ENCODE measurements at regions not wholly inside any gene's neighbourhood (a gene's known extent, or its start where the extent isn't known, plus 50 kb on each side); places are given as distances from the start of the nearest gene placed in this dataset.

DNA sequence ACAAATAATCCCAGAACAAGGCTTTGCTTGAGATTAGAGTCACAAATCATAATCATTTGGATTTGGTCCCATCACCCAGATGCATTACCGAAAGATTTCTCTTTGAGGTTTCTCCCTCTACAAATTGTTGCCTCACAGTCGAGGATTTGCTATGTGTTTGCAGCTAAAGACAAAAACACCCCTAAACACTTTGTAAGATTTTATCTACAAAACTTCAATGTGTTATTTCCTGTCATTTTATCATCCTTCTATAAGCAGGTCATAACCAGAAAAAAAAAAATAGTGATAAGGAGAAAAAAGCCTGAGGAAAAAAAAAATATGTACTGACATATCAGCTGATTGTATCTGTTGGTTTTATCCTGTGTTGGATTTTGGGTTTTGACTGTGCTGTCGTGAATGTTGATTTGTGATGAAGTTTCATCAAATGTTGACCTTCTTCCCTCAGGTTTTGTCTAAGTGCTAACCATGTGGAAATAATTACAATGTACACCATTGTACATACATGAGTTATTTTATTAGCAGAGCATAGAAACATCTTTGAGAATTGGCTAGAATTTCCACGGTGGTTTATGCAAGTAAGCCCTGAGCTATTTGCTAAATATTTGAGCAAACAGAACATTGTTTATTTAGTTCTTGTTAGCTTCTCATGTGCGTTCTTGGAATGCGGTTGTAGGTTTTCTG lies 274.4 kb downstream of the NEBL start:
- H3K36me3 Mint-ChIP-seq (ENCODE audit: insufficient read depth in 2 of 2), result no peaks in the 10 kb centered on the region
- DNase-seq, result no peak
- no peak overlapping the region for H3K27ac Mint-ChIP-seq
- H3K4me3 Mint-ChIP-seq, result no peak overlapping the region
- ATAC-seq (replicated peaks in 1 of 2), result no peak
- peaks cover 0 to 3% of the 10 kb centered on the region in 2 donors for H3K9me3 Mint-ChIP-seq
- H3K4me1 Mint-ChIP-seq (ENCODE audit: low read depth), result no peaks in the 10 kb centered on the region
- H3K27me3 Mint-ChIP-seq (ENCODE audit: low read depth), result no peaks in the 10 kb centered on the region

DNA sequence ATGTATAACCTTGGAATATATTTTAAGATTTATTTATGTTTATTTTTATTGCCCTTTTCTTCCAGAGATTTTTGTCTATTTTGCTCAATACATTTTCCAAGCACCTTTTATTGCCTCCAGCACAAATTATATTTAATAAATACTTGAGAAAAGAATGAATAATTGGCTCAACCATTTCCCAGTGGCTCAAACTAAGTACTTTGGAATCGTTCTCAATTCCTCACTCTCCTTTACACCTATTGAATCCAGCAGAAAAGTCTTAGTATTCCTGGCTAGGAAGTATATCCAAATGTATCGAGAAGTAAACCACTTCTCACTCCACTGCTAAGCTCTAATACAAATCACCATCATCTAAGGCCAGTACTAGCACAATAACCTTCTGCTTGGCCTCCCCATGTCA lies 276.1 kb downstream of the NEBL start:
- Mint-ChIP-seq H3K4me3 (no peak overlapping the region), H3K27ac (no peak overlapping the region), H3K27me3 (ENCODE audit: low read depth) (no peaks in the 10 kb centered on the region), H3K9me3 (peaks cover 2 to 3% of the 10 kb centered on the region in 2 donors), H3K4me1 (ENCODE audit: low read depth) (peaks cover 13% of the 10 kb centered on the region), H3K36me3 (ENCODE audit: insufficient read depth in 2 of 2) (no peaks in the 10 kb centered on the region)
- DNase-seq (no peak), ATAC-seq (replicated peaks in 1 of 2) (no peak)

DNA sequence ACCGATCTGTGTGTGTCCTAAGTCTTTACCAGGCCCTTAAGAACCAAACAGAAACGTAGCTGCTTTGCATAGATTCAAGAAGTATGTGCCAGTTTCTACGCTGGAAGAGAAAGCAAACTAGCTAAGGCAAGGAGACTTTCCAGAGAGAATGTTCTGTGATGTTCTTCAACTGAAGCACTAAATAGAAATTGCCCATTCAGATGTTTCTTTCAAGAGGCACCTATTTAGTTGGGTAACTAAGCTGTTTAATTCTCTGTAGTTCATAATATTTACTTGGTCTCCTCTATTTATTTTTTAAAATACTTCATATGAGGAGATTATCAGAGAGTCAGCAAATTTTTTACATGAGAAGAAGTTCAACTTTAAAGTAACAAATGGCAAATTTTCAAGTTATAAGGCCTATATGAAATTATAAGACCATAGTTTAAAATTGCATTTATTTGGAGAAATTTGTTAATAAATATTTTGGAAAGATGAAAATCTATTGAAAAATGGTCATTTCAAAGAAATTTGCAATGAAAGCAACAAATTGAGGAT lies 279.0 kb downstream of the NEBL start:
- H3K27me3 Mint-ChIP-seq (ENCODE audit: low read depth), result no peaks in the 10 kb centered on the region
- no peak for ATAC-seq (replicated peaks in 1 of 2)
- H3K27ac Mint-ChIP-seq, result no peak overlapping the region
- no peaks in the 10 kb centered on the region for H3K36me3 Mint-ChIP-seq (ENCODE audit: insufficient read depth in 2 of 2)
- no peak for DNase-seq
- peaks cover 2 to 3% of the 10 kb centered on the region in 2 donors for H3K9me3 Mint-ChIP-seq
- peaks cover 13% of the 10 kb centered on the region for H3K4me1 Mint-ChIP-seq (ENCODE audit: low read depth)
- H3K4me3 Mint-ChIP-seq, result no peak overlapping the region

DNA sequence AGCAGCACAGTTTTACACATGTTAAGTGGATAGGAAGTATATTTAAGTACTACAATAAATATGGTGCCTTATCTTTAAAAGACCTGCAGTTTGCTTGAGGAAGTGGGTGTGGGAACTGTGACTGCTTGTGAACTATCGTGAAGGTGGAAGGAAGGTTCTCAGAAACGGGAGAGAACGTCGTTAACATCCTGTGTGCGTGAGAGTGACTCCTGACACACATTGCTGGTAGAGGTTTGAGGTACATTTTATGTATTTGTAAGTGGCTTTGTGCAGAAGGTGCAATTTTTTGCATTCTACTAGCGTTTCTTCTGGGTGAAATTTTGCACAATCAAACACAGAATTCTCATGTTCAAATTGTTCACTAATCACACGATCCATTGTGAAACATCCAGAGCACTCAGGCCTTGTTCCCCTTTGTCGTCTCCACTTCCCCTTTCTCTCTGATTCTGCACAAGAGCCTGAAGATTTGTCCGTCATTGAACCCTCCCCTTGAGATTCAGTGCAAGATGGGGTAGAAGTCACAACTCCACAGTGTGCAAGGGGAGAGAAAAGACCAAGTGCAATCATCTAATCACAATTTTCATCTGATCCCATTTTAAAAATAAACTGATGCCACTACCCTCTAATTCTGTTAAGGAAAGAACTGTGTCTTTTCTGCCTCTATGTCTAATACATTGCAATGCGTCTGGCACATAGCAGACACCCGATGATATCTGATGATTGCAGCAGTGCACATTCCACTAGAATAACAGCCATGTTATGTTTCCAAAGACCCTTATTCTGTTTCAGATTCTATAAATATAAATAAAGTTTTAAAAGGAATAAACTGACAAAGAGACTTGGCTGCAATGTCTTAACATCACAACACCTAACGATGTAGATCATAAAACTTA lies 279.9 kb downstream of the NEBL start:
- H3K27ac Mint-ChIP-seq, result no peak overlapping the region
- H3K36me3 Mint-ChIP-seq (ENCODE audit: insufficient read depth in 2 of 2), result no peaks in the 10 kb centered on the region
- DNase-seq, result no peak
- peaks cover 13% of the 10 kb centered on the region for H3K4me1 Mint-ChIP-seq (ENCODE audit: low read depth)
- H3K9me3 Mint-ChIP-seq, result peaks cover 2 to 3% of the 10 kb centered on the region in 2 donors
- H3K4me3 Mint-ChIP-seq, result peak overlapping the region in 1 of 2 donors; percentile 7
- ATAC-seq (replicated peaks in 1 of 2), result peak; percentile 21 to 36
- H3K27me3 Mint-ChIP-seq (ENCODE audit: low read depth), result no peaks in the 10 kb centered on the region

DNA sequence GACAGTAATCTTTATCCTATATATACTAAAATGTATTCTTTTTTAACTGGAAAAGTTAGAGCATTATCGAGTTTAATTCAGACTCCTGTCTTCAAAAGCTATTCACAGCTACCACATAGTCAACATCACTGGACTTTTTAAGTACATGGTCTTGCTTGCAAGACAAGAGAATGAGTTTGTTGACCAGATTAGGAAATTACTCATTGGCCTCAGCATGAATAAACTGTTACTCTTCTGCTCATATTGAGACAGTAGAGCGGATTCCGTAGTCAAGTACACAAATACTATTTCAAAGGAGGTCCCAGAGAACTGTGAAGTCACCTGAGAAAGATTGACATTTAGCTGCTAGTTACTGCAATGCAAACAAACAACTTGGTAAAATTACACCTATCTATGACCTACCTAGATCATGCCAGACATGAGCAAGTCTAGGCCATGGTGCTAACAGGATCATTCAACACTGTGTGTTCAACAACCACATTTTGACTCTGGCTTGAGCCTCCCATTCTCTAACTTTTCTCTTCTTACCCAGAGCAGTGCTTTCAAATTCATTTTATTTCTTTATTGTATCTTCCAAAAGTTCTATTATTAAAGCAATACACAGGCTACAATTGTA lies 280.9 kb downstream of the NEBL start:
- Mint-ChIP-seq H3K27me3 (ENCODE audit: low read depth) (no peaks in the 10 kb centered on the region), H3K9me3 (peaks cover 2 to 3% of the 10 kb centered on the region in 2 donors), H3K4me1 (ENCODE audit: low read depth) (peaks cover 13% of the 10 kb centered on the region), H3K27ac (no peak overlapping the region), H3K4me3 (no peak overlapping the region), H3K36me3 (ENCODE audit: insufficient read depth in 2 of 2) (no peaks in the 10 kb centered on the region)
- no peak for DNase-seq
- ATAC-seq (replicated peaks in 1 of 2), result peak in 1 of 2 donors; percentile 30

DNA sequence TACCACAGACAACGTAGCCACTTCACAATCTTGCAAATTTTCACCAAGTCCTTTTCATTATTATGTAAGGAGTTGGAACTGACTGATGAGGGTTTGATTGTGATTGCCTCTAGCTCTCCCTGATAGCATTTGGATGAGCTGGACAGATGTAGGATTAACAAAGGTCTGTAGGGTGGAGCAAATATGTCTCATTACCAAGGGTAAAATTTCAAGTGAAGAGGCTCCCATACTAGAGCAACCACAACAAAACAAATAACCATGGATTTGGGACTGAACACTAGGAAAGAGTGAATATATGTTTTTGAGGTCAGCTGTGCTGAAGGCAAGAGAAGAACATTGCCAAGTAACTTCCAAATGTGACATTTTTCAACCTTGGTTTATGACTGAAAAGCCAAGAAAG lies 281.7 kb downstream of the NEBL start:
- Mint-ChIP-seq H3K4me3 (no peak overlapping the region), H3K27me3 (ENCODE audit: low read depth) (no peaks in the 10 kb centered on the region), H3K4me1 (ENCODE audit: low read depth) (peaks cover 13% of the 10 kb centered on the region), H3K9me3 (peaks cover 2 to 3% of the 10 kb centered on the region in 2 donors), H3K36me3 (ENCODE audit: insufficient read depth in 2 of 2) (no peaks in the 10 kb centered on the region), H3K27ac (no peak overlapping the region)
- DNase-seq, result no peak
- ATAC-seq (replicated peaks in 1 of 2), result no peak

DNA sequence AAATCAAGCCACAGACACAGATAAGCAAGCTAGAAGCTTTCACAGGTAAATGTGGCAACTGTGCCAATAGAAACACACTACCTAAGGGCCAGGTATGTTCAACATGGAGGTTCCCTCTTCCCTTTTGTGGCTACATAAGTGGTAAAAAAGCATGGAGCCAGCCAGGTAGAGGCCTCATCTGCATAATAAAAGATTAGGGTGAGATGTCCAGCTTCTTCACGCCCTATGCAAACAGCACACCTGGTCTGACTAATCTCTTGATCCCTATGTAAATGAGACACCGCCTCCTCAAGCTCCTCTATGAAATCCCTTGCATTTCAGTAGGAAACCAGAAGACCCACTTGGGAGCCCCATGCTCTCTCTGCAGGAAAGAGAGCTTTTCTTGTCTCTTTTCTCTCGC lies 282.2 kb downstream of the NEBL start:
- ATAC-seq (replicated peaks in 1 of 2) (no peak), DNase-seq (no peak)
- no peak overlapping the region for H3K27ac Mint-ChIP-seq
- H3K4me1 Mint-ChIP-seq (ENCODE audit: low read depth), result peaks cover 13% of the 10 kb centered on the region
- H3K36me3 Mint-ChIP-seq (ENCODE audit: insufficient read depth in 2 of 2), result no peaks in the 10 kb centered on the region
- no peaks in the 10 kb centered on the region for H3K27me3 Mint-ChIP-seq (ENCODE audit: low read depth)
- H3K4me3 Mint-ChIP-seq, result no peak overlapping the region
- peaks cover 2 to 3% of the 10 kb centered on the region in 2 donors for H3K9me3 Mint-ChIP-seq

DNA sequence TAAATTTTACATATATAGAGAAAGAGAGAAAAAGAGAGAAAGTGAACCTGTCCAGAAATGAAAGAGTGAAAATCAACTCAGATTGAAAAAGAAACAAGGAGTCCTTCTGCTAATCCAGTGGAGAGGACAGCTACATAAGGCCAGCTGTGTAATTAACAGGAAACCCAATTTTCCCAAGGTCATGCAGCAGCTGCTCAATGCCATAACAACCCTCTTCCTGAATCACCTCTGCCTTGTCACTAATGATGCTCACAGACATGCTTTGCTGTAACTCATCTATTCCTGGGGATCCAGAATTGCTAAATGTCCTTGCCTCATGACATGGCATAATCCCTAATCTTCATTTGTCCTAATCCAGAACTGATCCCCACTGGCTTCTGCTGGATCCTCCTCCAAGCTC lies 288.6 kb downstream of the NEBL start:
- DNase-seq (no peak), ATAC-seq (replicated peaks in 1 of 2) (no peak)
- Mint-ChIP-seq H3K27me3 (ENCODE audit: low read depth) (no peaks in the 10 kb centered on the region), H3K4me3 (no peak overlapping the region), H3K4me1 (ENCODE audit: low read depth) (no peaks in the 10 kb centered on the region), H3K9me3 (peaks cover 0 to 1% of the 10 kb centered on the region in 2 donors), H3K27ac (no peak overlapping the region), H3K36me3 (ENCODE audit: insufficient read depth in 2 of 2) (no peaks in the 10 kb centered on the region)

DNA sequence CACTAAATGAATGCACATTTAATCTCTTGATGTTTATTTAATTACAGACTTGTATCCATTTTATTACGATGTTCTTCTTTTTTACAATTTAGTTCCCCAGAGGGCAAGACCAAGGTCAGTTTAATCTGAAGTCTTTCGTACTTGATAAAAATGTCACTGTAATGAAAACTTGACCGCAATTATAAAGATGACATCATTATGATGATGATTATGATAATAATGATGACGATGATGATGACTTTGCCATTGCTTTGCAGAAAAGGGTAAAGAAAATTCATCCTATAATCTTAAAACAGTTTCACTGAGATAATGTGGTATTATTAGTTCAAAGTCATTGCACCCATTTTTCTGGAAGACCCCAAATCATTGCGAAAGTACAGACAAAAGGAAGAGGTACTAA lies 290.1 kb downstream of the NEBL start:
- Mint-ChIP-seq H3K4me3 (no peak overlapping the region), H3K27me3 (ENCODE audit: low read depth) (no peaks in the 10 kb centered on the region), H3K27ac (no peak overlapping the region), H3K4me1 (ENCODE audit: low read depth) (no peaks in the 10 kb centered on the region), H3K36me3 (ENCODE audit: insufficient read depth in 2 of 2) (no peaks in the 10 kb centered on the region), H3K9me3 (peaks cover 0 to 4% of the 10 kb centered on the region in 2 donors)
- DNase-seq (no peak), ATAC-seq (replicated peaks in 1 of 2) (no peak)

DNA sequence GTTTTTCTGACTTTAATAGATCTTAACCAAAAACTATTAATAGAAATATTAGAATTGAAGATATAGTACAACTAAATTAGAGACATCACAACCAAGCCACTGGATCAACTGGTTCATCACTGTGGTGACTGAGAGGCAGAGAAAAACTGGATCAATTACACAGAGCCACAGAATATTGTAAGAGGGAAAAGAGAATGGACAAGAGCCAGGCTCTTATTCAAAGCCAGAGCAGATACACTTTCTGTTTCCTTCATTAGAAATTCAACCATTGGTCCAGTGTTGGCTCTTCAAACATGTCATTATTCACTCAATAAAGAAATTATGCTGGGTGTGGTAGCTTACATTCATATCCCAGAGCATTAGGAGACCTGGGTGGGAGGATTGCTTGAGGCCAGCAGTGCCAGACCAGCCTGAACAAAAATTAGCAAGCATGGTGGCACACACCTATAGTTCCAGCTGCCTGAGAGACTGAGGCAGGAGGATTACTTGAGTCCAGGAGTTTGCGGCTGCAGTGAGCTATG lies 295.1 kb downstream of the NEBL start:
- Mint-ChIP-seq H3K27me3 (ENCODE audit: low read depth) (no peaks in the 10 kb centered on the region), H3K36me3 (ENCODE audit: insufficient read depth in 2 of 2) (no peaks in the 10 kb centered on the region)
- no peak for ATAC-seq (replicated peaks in 1 of 2)

DNA sequence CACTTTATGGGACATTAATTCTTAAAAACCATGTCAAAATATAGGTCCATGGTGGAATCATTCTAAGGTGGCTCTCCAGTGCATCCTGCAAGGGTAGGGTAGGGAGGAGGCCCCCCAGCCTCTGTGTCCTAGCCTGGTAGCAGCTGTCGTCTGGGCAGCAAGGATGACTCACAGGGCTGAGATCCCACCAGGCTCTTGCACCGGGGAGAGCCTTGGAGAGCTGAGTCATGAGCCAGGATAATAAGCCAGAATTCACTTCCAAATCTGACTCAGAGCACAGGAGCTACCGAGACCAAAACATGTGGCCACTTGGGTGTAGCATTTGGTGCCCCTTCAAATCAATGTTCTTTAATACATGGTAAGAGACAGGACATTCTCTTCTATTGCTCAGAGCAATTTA lies 298.5 kb downstream of the NEBL start:
- no peak overlapping the region for H3K27ac Mint-ChIP-seq
- ATAC-seq (replicated peaks in 1 of 2) (no peak), DNase-seq (no peak)
- no peak overlapping the region for H3K4me3 Mint-ChIP-seq
- H3K9me3 Mint-ChIP-seq, result peaks cover 0 to 4% of the 10 kb centered on the region in 2 donors
- no peaks in the 10 kb centered on the region for H3K36me3 Mint-ChIP-seq (ENCODE audit: insufficient read depth in 2 of 2)
- no peaks in the 10 kb centered on the region for H3K27me3 Mint-ChIP-seq (ENCODE audit: low read depth)
- no peaks in the 10 kb centered on the region for H3K4me1 Mint-ChIP-seq (ENCODE audit: low read depth)

More for the DNA sequence above, 295.1 kb downstream of the NEBL start:
- Mint-ChIP-seq H3K4me1 (ENCODE audit: low read depth) (no peaks in the 10 kb centered on the region), H3K4me3 (no peak overlapping the region), H3K27ac (no peak overlapping the region), H3K9me3 (peaks cover 0 to 4% of the 10 kb centered on the region in 2 donors)
- no peak for DNase-seq

DNA sequence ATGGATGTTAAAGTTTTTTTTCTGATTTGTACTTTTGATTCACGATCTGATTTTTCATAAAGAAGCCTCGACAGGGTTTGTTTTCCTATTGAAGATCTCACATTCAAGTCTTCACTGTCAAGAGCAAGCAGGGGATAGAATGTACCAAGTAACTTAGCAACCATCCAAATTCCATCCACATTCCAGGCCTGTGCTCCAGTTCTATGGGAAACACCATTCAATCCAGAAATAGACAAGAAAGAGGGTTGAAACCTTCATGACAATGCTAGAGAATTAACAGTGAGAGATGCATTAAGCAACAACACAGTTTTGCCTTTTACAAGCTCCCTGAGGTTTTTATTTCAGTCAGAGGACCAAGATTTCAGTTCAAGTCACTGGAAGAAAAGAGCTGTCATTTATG lies 300.2 kb downstream of the NEBL start:
- H3K36me3 Mint-ChIP-seq (ENCODE audit: insufficient read depth in 2 of 2), result no peaks in the 10 kb centered on the region
- no peak overlapping the region for H3K27ac Mint-ChIP-seq
- no peaks in the 10 kb centered on the region for H3K4me1 Mint-ChIP-seq (ENCODE audit: low read depth)
- H3K4me3 Mint-ChIP-seq, result no peak overlapping the region
- ATAC-seq (replicated peaks in 1 of 2), result no peak
- DNase-seq, result no peak
- H3K27me3 Mint-ChIP-seq (ENCODE audit: low read depth), result no peaks in the 10 kb centered on the region
- peaks cover 0 to 1% of the 10 kb centered on the region in 2 donors for H3K9me3 Mint-ChIP-seq
